HG02870 (cell line): ENCODE measurements at regions not wholly inside any gene's neighbourhood (a gene's known extent, or its start where the extent isn't known, plus 50 kb on each side); places are given as distances from the start of the nearest gene placed in this dataset.
"Not testable (repeated sequence)": the region's sequence is repeated elsewhere in the genome, so short reads cannot be mapped to it uniquely, and the experiment has no call there.

Source experiments
- ATAC-seq: cut with Tn5 transposase; IDR thresholded peaks from one replicate; pipeline ENCODE4 v1.9.1; 2021; ENCODE audit warnings: mild to moderate bottlenecking, moderate library complexity; ENCODE audit not compliant: unreplicated experiment

DNA sequence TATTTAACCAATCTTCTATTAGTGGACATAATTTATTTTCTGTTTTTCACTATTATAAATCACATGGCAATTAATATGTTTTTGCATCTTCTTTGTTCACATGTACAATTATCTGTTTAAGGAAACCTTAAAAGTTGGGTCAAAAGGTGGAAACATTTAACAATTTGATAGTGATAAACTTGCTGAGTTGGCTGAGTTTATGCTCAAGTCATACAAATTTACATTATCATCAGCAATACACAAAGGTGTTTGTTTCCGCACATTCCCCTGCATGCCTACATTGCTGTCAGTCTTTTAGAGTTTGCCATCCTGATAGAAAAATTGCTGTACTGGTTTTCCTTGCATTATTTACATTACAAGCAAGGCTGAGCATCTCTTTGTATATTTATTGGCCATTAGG, 139.5 kb downstream of the KCNRG start:
- no peak for ATAC-seq

DNA sequence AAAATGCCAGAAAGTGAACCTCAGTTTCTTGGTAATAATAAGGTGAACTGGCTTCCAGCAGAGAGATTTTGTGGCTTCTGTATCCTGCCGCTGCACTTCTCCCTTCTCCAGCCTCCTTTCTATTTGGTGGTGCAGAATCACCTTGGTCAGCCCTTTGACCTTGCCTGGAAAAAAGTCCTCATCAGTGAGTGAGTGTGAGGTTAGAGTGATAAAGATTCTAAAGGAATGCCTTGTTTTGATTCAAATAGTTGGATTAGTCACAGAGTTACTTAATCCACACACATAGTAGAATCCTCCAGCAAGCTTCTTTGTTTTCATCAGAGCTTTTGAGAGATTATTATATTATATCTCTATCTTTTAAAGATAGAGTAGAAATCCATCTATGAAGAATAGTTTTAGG, 140.9 kb downstream of the KCNRG start:
- no peak for ATAC-seq

DNA sequence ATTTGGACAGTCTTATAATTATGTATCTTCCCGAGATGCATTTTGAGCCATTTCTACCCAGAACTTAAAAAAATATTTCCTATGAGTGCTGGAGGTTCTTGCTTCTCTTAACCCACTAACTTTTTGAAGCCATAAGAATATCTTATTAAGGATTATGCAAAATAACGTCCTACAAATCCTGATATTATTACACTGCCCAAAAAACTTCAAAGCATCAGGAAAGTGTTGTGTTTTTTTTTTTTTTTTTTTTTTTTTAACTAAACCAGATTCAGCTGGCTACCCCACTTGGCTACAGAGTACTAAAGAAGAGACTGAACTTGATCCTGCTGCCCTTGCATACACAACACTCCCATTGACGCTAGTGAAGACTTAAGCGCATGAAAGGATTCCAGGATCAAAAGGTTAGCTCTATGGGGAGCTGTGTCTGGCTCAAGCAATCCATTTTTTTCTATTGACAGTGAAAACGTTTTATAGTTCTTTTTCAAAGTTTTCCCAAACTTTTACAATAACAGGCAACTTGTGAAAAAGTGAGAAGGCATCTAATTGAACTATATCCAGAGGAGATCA, 141.4 kb downstream of the KCNRG start:
- ATAC-seq, result no peak

DNA sequence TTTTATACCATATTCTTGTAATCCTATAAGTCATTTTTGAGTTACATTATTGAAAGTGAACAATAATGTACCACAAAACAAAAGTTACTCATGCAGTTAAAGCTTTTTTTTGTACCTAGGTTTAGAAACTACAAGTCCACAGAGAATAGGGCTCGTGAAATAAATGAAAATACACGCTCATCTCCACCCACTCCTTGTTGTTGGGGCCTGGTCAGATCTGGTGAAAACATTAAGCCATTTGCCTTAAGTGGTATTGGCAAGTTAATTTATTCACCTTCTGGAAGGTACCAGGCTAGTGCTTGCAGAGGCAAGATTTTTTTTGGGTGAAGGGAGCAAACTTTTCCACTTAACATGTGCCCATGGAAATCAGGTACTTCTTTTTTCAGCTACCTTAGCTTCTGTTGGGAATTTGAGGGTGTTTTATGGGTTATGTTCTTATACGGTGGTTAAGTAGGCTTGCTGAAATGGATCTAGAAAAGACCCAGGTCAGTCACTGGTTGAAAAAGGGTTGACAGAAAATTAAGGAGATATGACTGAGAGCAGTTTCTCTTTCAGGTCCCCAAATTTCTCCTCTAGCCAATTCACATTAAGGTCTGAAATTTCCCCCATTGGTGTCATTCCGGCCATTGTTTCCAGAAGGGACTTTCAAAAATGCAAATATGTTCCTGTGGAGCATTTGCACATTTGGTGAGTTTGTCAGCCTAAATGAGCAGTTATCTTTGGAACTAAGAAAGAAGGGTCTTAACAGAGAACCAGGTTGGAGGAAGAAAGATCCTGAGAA, 143.3 kb downstream of the KCNRG start:
- ATAC-seq, result no peak

DNA sequence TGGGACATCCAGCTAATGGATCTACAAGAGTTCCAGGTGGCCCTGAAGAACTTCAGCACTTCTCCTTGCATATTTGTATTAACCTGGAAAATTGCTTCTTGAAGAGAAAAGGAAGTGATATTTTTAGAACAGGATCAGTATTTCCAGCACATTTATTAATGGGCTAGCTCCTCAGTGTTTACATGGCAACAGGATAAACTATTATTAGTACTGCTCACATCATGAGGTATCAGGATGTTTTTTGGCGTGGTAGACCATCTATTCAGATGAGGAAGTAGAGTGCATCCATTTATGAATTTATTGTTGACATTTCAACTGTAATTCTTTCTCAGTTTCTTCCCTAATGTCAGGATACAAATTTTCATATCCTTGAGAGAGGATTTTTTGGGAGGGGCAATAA, 144.4 kb downstream of the KCNRG start:
- ATAC-seq, result no peak

DNA sequence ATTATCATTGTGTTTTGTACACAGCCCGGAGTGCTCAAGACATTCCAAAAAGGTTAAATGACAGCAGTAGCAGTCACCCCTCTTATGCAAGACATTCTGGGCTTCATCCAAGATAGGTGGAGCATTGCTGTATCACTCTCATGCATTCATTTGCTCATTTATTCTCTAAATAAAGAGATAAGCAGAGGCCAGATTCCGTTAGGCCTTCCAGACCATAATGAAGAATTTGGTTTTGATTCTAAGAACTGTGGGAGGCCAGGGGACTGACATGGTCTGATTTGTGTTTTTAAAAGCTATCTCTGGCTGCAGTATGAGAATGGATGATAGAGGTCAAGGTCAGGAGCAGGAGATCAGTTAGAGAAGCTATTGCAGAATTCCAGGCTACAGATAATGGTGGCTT, 145.8 kb downstream of the KCNRG start:
- ATAC-seq, result no peak

DNA sequence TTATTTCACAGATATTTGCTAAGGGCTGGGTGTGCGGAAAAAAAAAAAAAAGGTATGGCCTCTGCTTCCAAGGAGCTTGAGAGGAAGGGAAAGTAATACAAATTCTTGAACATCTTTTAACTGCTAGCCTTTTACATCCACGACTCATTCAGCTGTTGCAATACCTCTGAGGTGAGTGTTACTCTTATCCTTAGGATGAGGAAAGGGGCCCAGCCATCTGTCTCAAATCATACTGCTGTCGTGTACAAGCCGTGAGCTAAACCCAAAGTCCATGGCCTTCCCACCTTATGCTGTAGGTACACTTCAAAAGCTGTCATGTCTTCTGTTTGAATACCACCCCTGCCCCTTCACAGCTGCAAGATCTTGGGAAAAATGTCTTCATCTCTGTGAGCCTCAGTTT, 146.8 kb downstream of the KCNRG start:
- no peak for ATAC-seq

DNA sequence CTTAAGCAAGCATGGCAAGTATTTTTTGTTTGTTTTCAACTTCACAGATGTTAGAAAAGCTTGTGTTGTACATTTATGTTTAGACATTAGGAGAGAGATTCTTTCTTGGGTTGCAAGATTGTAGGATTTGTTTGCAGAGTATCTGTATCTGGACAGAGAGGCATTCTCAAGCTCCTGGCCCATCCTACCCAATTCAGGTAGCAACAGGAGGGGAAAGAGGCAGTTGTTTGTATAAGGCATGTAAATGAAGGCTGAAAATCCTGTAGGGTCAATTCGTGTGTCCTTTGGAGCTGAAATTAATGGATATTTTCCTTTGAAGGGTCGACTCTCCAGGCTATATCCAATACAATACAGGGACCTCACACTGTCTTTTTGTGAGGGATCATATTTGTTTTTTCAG, 147.3 kb downstream of the KCNRG start:
- no peak for ATAC-seq

DNA sequence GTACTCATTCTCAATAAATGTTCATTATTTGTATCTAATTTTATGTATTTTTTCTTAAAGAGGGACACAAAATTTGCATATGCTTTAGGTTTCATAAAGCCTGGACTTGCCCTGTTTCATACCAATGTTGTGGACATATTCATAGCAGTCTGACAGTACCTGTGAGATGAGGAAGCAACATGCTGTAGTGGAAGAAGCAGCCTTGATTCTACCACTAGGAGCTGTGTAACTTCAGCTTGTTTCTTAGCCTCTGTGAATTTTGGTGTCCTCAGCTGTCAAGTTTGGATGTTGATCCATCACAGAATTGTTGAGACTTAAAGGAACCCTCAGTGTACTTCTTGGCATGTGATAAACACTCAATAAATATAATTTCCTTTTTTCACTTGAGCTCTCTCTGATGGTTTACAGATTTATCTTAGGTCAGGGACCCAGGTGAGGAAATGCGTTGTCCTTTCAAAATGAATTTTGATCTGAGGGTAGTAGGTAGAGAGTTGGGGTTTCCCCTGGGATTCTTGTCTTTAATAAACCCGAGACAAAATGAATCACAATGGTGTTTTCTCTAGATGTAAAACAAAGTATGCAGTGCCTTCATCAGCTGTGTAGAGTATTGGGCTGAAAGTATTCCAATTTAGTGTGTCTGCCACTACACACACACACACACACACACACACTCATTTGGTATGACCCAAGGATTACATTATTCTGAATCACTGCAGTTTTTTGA, 152.1 kb downstream of the KCNRG start:
- peak; percentile 88 for ATAC-seq

DNA sequence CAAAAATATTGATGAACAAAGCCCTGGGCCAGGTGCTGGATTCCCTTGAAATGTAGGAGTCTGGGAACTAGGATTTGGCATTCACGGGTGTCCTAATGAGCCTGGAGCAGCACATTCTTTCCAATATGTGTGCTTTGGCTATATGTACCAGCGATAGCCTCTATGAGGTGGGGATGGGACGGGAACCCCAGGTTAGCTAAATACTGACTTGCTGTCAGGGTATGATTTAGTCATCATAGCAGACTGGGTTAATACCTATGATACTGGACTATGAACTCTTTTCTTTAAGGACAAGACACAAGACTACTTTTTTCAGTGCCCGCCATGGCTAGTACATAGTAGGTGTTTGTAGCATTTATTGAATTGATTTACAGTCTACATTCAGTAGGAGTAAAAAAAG, 152.7 kb downstream of the KCNRG start:
- ATAC-seq, result no peak

DNA sequence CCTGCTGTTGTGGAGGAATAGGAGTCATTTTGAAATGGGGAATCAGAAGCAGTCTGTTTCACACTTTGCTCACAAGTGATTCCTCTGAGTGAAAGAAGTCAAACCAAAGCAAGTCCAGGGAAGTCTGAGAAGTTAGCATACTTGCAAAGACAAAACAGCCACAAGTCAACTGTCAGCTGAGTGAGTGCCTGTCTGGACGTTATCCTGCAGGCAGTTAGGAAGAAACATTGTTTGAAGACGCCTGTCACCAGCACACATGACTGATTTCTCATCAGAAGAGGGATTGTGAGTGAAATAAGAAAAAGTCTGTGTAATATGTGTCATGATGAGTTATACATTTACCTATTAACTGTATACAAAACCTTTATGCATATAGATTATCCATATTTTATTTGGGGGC, 153.5 kb downstream of the KCNRG start:
- no peak for ATAC-seq

DNA sequence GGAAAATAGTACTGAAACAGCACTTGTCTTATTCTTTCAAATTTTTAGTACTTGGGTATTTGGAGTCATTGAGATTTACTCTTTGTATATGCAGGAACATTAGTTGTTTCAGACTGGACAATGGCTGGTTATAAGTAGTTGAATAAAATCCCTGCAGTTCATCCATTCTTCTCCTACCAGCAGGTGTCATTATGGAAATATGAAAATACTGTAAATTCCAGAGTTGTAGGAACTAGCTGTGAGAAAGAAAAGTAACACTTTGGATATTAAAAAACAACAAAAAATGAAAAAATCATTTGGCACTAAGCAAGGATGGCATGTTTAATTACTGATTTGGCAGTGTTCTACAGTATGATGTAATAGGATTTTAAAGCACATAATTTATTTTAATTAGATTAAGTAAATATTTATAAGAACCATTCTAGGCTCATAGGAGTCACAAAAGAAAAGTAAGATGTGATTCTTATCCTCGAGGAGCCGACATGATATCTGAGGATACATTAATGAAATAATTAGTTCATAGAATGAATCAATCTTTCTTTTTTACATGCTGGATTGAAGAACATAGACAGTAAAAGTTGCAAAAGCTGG, 155.3 kb downstream of the KCNRG start:
- ATAC-seq, result no peak

DNA sequence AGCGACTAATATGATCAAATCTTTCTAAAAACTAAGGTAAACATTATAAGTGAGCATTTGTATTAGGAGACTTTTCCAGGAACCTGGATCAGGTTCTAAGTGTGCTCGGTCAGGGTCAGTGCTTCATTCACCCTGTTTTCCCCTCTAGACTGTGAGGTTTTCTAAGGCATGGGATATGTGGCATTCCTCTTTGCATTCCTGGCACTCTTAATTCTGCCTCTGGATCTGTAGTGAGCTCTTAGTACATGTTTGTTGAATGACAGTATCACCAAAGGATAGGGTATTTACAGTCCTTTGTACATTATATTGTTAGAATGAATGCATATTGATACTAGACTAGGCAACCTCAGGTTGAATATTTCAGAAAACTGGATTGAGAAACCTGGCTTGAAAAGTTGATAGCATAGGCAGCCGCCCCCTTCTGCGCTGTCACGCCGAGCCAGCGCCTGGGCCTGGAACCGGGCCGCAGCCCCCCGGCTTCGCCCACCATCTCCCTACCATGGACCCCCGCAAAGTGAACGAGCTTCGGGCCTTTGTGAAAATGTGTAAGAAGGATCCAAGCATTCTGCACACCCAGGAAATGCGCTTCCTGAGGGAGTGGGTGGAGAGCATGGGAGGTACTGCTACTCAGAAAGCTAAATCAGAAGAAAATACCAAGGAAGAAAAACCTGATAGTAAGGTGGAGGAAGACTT, 156.5 kb downstream of the KCNRG start:
- ATAC-seq, result no peak

DNA sequence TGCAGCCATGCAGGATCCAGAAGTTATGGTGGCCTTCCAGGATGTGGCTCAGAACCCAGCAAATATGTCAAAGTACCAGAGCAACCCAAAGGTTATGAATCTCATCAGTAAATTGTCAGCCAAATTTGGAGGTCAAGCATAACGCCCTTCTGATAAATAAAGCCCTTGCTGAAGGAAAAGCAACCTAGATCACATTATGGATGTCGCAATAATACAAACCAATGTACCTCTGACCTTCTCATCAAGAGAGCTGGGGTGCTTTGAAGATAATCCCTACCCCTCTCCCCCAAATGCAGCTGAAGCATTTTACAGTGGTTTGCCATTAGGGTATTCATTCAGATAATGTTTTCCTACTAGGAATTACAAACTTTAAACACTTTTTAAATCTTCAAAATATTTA, 157.8 kb downstream of the KCNRG start:
- ATAC-seq, result not testable (repeated sequence)

DNA sequence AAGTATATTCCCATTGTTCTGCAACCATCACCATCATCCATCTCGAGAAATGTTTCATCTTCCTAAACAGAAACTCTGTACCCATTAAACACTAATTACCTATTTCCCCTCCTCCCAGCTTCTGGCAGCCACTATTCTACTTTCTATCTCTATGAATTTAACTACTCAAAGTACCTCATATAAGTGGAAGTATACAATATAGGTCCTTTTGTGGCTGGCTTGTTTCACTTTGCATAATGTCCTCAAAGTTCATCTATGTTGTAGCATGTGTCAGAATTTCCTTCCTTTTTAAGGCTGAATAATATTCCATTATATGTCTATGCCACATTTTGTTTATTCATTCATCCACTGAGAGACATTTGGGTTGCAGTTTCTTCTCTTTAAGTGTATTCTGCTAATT, 159.4 kb downstream of the KCNRG start:
- no peak for ATAC-seq

DNA sequence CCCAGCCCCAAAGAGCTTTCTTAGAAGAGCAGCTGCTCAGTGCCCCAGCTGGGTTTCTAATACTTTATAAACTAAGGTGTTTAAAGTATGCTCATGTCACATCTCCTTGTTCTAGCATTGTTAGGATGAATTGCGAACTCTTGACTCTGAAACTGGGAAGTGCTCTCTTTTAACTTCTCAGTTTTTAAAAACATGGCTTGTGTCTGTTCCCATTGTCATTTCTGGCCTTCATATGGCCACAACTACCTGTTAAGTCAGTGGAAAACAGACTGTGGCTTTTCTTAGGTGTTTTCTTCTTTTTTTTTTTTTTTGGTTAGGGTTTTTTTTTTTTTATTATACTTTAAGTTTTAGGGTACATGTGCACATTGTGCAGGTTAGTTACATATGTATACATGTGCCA, 164.7 kb downstream of the KCNRG start:
- ATAC-seq, result no peak

DNA sequence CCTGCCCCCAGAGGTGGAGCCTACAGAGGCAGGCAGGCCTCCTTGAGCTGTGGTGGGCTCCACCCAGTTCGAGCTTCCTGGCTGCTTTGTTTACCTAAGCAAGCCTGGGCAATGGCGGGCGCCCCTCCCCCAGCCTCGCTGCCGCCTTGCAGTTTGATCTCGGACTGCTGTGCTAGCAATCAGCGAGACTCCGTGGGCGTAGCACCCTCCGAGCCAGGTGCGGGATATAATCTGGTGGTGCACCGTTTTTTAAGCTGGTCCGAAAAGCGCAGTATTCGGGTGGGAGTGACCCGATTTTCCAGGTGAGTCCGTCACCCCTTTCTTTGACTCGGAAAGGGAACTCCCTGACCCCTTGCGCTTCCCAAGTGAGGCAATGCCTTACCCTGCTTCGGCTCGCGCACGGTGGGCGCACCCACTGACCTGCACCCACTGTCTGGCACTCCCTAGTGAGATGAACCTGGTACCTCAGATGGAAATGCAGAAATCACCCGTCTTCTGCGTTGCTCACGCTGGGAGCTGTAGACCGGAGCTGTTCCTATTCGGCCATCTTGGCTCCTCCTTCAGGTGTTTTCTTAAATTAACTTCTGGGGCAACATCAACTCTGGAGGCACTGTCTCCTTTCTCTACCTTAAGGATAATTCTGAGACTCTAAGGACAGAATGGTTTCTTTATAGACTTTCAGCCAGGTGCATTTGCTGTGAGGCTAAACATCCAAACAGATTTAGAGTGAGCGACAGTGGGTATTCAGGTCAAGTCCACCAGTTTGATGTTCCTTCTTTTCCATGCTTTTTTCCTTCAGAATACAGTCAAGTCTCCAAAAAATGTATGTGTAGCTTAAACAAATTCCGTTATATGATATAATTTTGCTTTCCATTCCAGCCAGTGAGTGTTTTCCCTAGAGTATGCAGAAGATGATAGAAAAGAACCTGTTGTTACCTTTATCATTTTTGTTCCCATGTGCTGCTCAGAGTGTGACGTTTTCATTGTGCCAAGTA, 170.8 kb downstream of the KCNRG start:
- ATAC-seq, result not testable (repeated sequence)

DNA sequence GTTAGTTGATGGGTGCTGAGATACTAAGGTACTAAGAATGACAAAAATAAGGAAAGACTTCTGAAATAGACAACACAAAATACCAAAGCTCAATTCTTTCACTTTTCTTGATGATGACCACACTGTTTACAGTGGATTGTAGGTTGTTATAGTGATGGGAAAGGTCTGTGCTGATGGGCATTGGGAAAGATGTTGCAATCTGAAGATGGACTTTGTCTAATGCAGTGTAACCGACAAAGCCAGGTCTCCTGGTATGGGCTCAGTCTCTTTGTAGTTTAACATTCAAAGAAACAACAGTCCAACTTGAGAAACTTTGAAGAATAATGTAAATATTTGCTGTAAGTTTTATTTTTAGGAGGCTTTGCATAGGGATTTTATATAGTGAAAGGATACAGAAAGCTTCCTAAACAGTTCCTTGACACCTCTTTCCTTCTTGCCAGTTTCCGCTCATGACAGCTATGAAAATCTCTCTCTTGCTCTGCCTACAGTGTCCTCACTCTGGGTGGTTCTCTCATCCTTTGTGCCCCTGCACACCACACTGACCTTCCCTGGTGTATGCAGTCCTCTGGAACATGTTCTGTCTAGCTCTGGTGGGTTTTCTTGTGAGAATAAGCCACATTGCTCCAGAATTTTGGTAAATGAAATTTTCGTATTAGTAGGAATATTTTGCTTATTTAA, 172.2 kb downstream of the KCNRG start:
- ATAC-seq, result no peak

DNA sequence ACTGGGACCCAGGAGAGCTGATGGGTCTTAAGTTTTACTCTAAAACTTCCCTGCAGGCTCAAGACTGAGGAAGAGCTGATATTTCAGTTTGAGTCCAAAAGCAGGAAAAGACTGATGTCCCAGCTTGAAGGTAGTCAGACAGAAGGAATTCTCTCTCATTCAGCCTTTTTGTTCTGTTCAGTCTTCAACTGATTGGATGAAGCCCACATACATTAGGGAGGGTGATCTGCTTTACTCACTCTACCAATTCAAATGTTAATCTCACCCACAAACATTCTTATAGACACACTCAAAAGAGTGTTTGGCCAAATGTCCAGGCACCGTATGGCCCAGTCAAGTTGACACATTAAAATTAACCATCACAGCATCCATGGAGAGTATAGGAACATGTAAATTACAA, 173.5 kb downstream of the KCNRG start:
- ATAC-seq, result no peak

DNA sequence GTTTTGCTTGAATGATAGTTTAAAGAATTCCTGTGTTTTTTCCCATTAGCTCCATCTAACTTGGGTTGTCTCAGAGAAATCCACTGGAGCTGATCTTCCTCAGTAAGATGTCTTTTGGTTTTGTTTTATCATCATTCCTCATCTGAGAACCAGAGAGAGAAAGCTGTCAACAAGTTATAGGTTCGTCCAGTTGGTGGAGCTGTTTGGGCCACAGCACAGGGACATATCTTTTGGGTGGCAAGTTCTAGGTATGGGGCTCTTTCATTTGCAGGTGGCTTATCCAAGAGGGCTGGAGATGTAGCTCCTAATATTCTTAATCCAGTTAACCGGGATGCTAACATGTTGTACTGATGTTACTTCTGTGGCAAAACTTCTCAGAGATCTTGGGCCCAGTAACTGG, 174.2 kb downstream of the KCNRG start:
- ATAC-seq, result no peak
